ENCODE measurements at regions not wholly inside any gene's neighbourhood (a gene's known extent, or its start where the extent isn't known, plus 50 kb on each side); places are given as distances from the start of the nearest gene placed in this dataset.

- TF ChIP-seq CTCF (IDR thresholded peaks at IDR 0.05 in 8 of 11, conservative IDR thresholded peaks at IDR 0.05 in 3 of 11) (no peak), POLR2AphosphoS5 (IDR thresholded peaks at IDR 0.05) (no peak), POLR2A (IDR thresholded peaks at IDR 0.05) (no peak)
Measured at GRCh38 chr3:73752338-73752737, 127.6 kb upstream of the PDZRN3 start.
